Keratinocyte (primary cell): ENCODE measurements at regions not wholly inside any gene's neighbourhood (a gene's known extent, or its start where the extent isn't known, plus 50 kb on each side); places are given as distances from the start of the nearest gene placed in this dataset.

Experiments used
- DNase-seq: peaks from one replicate; pipeline ENCODE4 v3.0.0-alpha.2; 2011; ENCODE audit warnings: low read depth, missing footprints, low spot score
- FAIRE-seq: peaks from 2 replicates; lab custom pipeline; 2011; peaks lifted over from hg19 to GRCh38; lab: Jason Lieb, UNC
- H2AFZ ChIP-seq: 2 replicates; pipeline ENCODE4 v1.6.0; 2012; ENCODE audit warnings: low read length, control low read depth, inconsistent platforms; ENCODE audit not compliant: control insufficient read depth
- H3K27ac ChIP-seq: 2 replicates; pipeline ENCODE4 v1.5.1; 2011; ENCODE audit warnings: low read length; ENCODE audit not compliant: control insufficient read depth, insufficient read depth
- H3K27me3 ChIP-seq: 3 replicates; pipeline ENCODE4 v1.6.0; 2011; ENCODE audit warnings: low read length; ENCODE audit not compliant: control insufficient read depth, insufficient read depth; ENCODE audit errors: extremely low read depth
- H3K36me3 ChIP-seq, 2 experiments: 2 replicates in 1 of 2; 3 replicates in 1 of 2; pipeline ENCODE4 v1.5.1; 2011; ENCODE audit warnings: low read length in 2 of 2, mild to moderate bottlenecking in 1 of 2; ENCODE audit not compliant: control insufficient read depth in 2 of 2, insufficient read depth in 2 of 2; ENCODE audit errors: extremely low read depth in 1 of 2
- H3K4me1 ChIP-seq: 3 replicates; pipeline ENCODE4 v1.5.1; 2011; ENCODE audit warnings: low read length; ENCODE audit not compliant: control insufficient read depth, insufficient read depth; ENCODE audit errors: extremely low read depth
- H3K4me2 ChIP-seq: 3 replicates; pipeline ENCODE4 v1.6.0; 2011; ENCODE audit warnings: low read depth, low read length; ENCODE audit not compliant: control insufficient read depth, insufficient read depth; ENCODE audit errors: extremely low read depth
- H3K4me3 ChIP-seq, 3 experiments: fragments of 200-600 bp in 1 of 3; sonication (generic) in 1 of 3; 2 replicates in 2 of 3; 3 replicates in 1 of 3; pipeline ENCODE4 v1.5.1; 2011 to 2016; ENCODE audit warnings: low read length in 3 of 3, mild to moderate bottlenecking in 3 of 3, control low read depth in 2 of 3, inconsistent platforms in 1 of 3, low read depth in 1 of 3, mixed read lengths in 1 of 3, mixed run types in 1 of 3, moderate library complexity in 1 of 3; ENCODE audit not compliant: control insufficient read depth in 2 of 3, insufficient read depth in 2 of 3; ENCODE audit errors: extremely low read depth in 1 of 3
- H3K79me2 ChIP-seq: 2 replicates; pipeline ENCODE4 v1.6.0; 2012; ENCODE audit warnings: low read length; ENCODE audit not compliant: control insufficient read depth, insufficient read depth
- H3K9ac ChIP-seq: 3 replicates; pipeline ENCODE4 v1.6.0; 2011; ENCODE audit warnings: low read length; ENCODE audit not compliant: control insufficient read depth, insufficient read depth; ENCODE audit errors: extremely low read depth
- H3K9me1 ChIP-seq: 3 replicates; pipeline ENCODE4 v1.6.0; 2011; ENCODE audit warnings: low read length; ENCODE audit not compliant: control insufficient read depth, insufficient read depth; ENCODE audit errors: extremely low read depth
- H3K9me3 ChIP-seq: 2 replicates; pipeline ENCODE4 v1.5.1; 2012; ENCODE audit warnings: low read depth, low read length; ENCODE audit not compliant: control insufficient read depth
- H4K20me1 ChIP-seq: 3 replicates; pipeline ENCODE4 v1.6.0; 2011; ENCODE audit warnings: low read length; ENCODE audit not compliant: control insufficient read depth, insufficient read depth; ENCODE audit errors: extremely low read depth
- EZH2 ChIP-seq: IDR thresholded peaks from one replicate; pipeline ENCODE4 v1.6.1; 2012; ENCODE audit warnings: inconsistent platforms, mild to moderate bottlenecking, low read length, moderate library complexity
- dilution Hi-C: fragments of 300-500 bp; cut with MboI; formaldehyde crosslinking; loops from one replicate; pipeline ENCODE4 v1.7.0; 2020; ENCODE audit warnings: low sequenced_read_pairs; ENCODE audit not compliant: extremely low pct_ligation_motif_present
- TF ChIP-seq, protein P1 (sequence below), 3 experiments: IDR thresholded peaks in 1 of 3; conservative IDR thresholded peaks in 1 of 3; optimal IDR thresholded peaks in 1 of 3; 2 replicates in 2 of 3; 3 replicates in 1 of 3; pipeline versions ENCODE3 to v1.5.1; 2011; ENCODE audit warnings: low read length in 3 of 3, mild to moderate bottlenecking in 3 of 3, moderate library complexity in 2 of 3, control low read depth in 1 of 3, inconsistent platforms in 1 of 3; ENCODE audit not compliant: insufficient read depth in 2 of 3; ENCODE audit errors: extremely low read depth in 1 of 3

GRCh38 chr3:81436182-81436581 is 325.3 kb downstream of the GBE1 start:
- Histone ChIP-seq H3K36me3 (no peaks in the 10 kb centered on the region), H3K27me3 (no peaks in the 10 kb centered on the region), H3K27ac (no peak overlapping the region), H3K4me3 (no peak overlapping the region), H3K9me3 (no peaks in the 10 kb centered on the region), H3K4me1 (no peaks in the 10 kb centered on the region), H3K79me2 (no peaks in the 10 kb centered on the region), H3K9ac (no peak overlapping the region), H2AFZ (no peak overlapping the region), H3K4me2 (no peak overlapping the region), H4K20me1 (no peaks in the 10 kb centered on the region), H3K9me1 (no peaks in the 10 kb centered on the region)
- FAIRE-seq = no peak
- TF ChIP-seq EZH2 = no peak
- TF ChIP-seq, protein P1, sequence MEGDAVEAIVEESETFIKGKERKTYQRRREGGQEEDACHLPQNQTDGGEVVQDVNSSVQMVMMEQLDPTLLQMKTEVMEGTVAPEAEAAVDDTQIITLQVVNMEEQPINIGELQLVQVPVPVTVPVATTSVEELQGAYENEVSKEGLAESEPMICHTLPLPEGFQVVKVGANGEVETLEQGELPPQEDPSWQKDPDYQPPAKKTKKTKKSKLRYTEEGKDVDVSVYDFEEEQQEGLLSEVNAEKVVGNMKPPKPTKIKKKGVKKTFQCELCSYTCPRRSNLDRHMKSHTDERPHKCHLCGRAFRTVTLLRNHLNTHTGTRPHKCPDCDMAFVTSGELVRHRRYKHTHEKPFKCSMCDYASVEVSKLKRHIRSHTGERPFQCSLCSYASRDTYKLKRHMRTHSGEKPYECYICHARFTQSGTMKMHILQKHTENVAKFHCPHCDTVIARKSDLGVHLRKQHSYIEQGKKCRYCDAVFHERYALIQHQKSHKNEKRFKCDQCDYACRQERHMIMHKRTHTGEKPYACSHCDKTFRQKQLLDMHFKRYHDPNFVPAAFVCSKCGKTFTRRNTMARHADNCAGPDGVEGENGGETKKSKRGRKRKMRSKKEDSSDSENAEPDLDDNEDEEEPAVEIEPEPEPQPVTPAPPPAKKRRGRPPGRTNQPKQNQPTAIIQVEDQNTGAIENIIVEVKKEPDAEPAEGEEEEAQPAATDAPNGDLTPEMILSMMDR (optimal IDR thresholded peaks at IDR 0.05 in 1 of 3, IDR thresholded peaks at IDR 0.05 in 1 of 3, conservative IDR thresholded peaks at IDR 0.05 in 1 of 3; ENCODE audit: extremely low read depth in 1 of 3, insufficient read depth in 2 of 3, low read length in 3 of 3) = no peak
- dilution Hi-C loops = no loop called here
- DNase-seq = no peak

- H3K9me3 ChIP-seq = no peaks in the 10 kb centered on the region
- TF ChIP-seq, protein P1 (optimal IDR thresholded peaks at IDR 0.05 in 1 of 3, IDR thresholded peaks at IDR 0.05 in 1 of 3, conservative IDR thresholded peaks at IDR 0.05 in 1 of 3; ENCODE audit: extremely low read depth in 1 of 3, insufficient read depth in 2 of 3, low read length in 3 of 3) = no peak
- TF ChIP-seq EZH2 = no peak
- no peak overlapping the region for H3K4me2 ChIP-seq
- H3K79me2 ChIP-seq = no peaks in the 10 kb centered on the region
- no peaks in the 10 kb centered on the region for H3K4me1 ChIP-seq
- H2AFZ ChIP-seq = no peak overlapping the region
- no peak overlapping the region for H3K4me3 ChIP-seq
- H3K9me1 ChIP-seq = no peaks in the 10 kb centered on the region
- no peak for DNase-seq
- no peak overlapping the region for H3K27ac ChIP-seq
- FAIRE-seq = no peak
- H3K36me3 ChIP-seq = no peaks in the 10 kb centered on the region
- no peaks in the 10 kb centered on the region for H4K20me1 ChIP-seq
- no peak overlapping the region for H3K9ac ChIP-seq
- dilution Hi-C loops = no loop called here
- no peaks in the 10 kb centered on the region for H3K27me3 ChIP-seq
Measured at GRCh38 chr3:81435050-81435449, 326.4 kb downstream of the GBE1 start.
